OCI-LY3 (cell line): ENCODE measurements at regions not wholly inside any gene's neighbourhood (a gene's known extent, or its start where the extent isn't known, plus 50 kb on each side); places are given as distances from the start of the nearest gene placed in this dataset.

Source experiments
- CTCF ChIP-seq: fragments of 200-600, 300-600 bp; sonication (generic); IDR thresholded peaks from 2 replicates; pipeline ENCODE4 v1.5.1; 2014; ENCODE audit warnings: antibody characterized with exemption, low read length, low read depth
- EZH2phosphoT487 ChIP-seq: fragments of 200-600 bp; shearing (Covaris generic); IDR thresholded peaks from 2 replicates; pipeline ENCODE4 v1.6.1; 2018; ENCODE audit warnings: antibody characterized with exemption, mixed run types, low read depth

- TF ChIP-seq CTCF (no peak), EZH2phosphoT487 (no peak)
Measured at GRCh38 chr17:45672301-45672700, 111.8 kb upstream of the CRHR1 start.
